Panc1 (cell line): ENCODE measurements at regions not wholly inside any gene's neighbourhood (a gene's known extent, or its start where the extent isn't known, plus 50 kb on each side); places are given as distances from the start of the nearest gene placed in this dataset.

Experiments
- ATAC-seq: fragments of 200-7000 bp; cut with Tn5 transposase; 2 replicates; pipeline ENCODE4 v1.9.1; 2020; ENCODE audit warnings: mild to moderate bottlenecking, moderate library complexity
- BruUV-seq: library from RNA; stranded (reverse); fragments of 400-500 nt; replicated peaks from 2 replicates; lab custom pipeline; 2021; lab: Mats Ljungman, UMichigan
- CTCF ChIA-PET: fragments of 300-600 bp; sonication (Branson Sonifier 250); formaldehyde crosslinking; loops from one replicate; lab custom pipeline; 2022; ENCODE audit warnings: antibody characterized with exemption; lab: Charles Lee
- POLR2A ChIA-PET: fragments of 300-600 bp; sonication (Branson Sonifier 250); formaldehyde crosslinking; loops from one replicate; lab custom pipeline; 2022; ENCODE audit warnings: antibody characterized with exemption; lab: Charles Lee
- DNase-seq: peaks from one replicate; pipeline ENCODE4 v3.0.0-alpha.2; 2010; ENCODE audit warnings: low read depth, low spot score
- H3K27ac ChIP-seq: 2 replicates; pipeline ENCODE4 v1.5.1; 2011; ENCODE audit warnings: mild to moderate bottlenecking, low read length, inconsistent platforms
- H3K27me3 ChIP-seq: fragments of 200-500 bp; sonication (Bioruptor generic); 2 replicates; pipeline ENCODE4 v1.6.0; 2014; ENCODE audit warnings: low read length, inconsistent platforms; ENCODE audit not compliant: control insufficient read depth, insufficient read depth
- H3K36me3 ChIP-seq: fragments of 200-500 bp; sonication (Bioruptor generic); 2 replicates; pipeline ENCODE4 v1.5.1; 2014; ENCODE audit warnings: inconsistent platforms, mild to moderate bottlenecking, low read length, moderate library complexity; ENCODE audit not compliant: control insufficient read depth, insufficient read depth
- H3K4me1 ChIP-seq: 2 replicates; pipeline ENCODE4 v1.5.1; 2011; ENCODE audit warnings: inconsistent platforms, mild to moderate bottlenecking, low read length, moderate library complexity; ENCODE audit not compliant: control insufficient read depth, insufficient read depth
- H3K4me3 ChIP-seq, 2 experiments: 2 replicates each; pipeline ENCODE4 v1.5.1; 2011 to 2012; ENCODE audit warnings: low read depth in 2 of 2, low read length in 2 of 2, mild to moderate bottlenecking in 2 of 2, inconsistent platforms in 1 of 2, moderate library complexity in 1 of 2
- H3K9me3 ChIP-seq: fragments of 200-500 bp; sonication (Bioruptor generic); 2 replicates; pipeline ENCODE4 v1.5.1; 2014; ENCODE audit warnings: low read depth, mild to moderate bottlenecking, inconsistent platforms, low read length, moderate library complexity; ENCODE audit not compliant: control insufficient read depth, insufficient read depth
- CTCF ChIP-seq: fragments of 450-650 bp; IDR thresholded peaks from 2 replicates; pipeline ENCODE4 v1.5.1; 2017; ENCODE audit warnings: mild to moderate bottlenecking
- POLR2AphosphoS5 ChIP-seq: IDR thresholded peaks from 2 replicates; pipeline ENCODE4 v1.6.1; 2012; ENCODE audit warnings: mild to moderate bottlenecking, low read depth, low read length, moderate library complexity
- REST ChIP-seq, 2 experiments: IDR thresholded peaks; 2 replicates each; pipeline ENCODE4 v1.6.1; 2011 to 2012; ENCODE audit warnings: low read depth in 2 of 2, control low read depth in 1 of 2, low read length in 1 of 2, mild to moderate bottlenecking in 1 of 2, moderate library complexity in 1 of 2; ENCODE audit not compliant: insufficient read depth in 1 of 2
- SIN3A ChIP-seq: IDR thresholded peaks from 2 replicates; pipeline ENCODE4 v1.6.1; 2012; ENCODE audit warnings: low read depth, mild to moderate bottlenecking, low read length, moderate library complexity, borderline replicate concordance; ENCODE audit not compliant: insufficient read depth
- TCF7L2 ChIP-seq: IDR thresholded peaks from 2 replicates; pipeline ENCODE4 v1.6.1; 2011; ENCODE audit warnings: mild to moderate bottlenecking, low read depth, low read length, inconsistent platforms
- in situ Hi-C: cut with HindIII; loops from 2 replicates; pipeline ENCODE4 v1.10.0; 2016; ENCODE audit warnings: low sequenced_read_pairs, low pct_unique_long_range_greater_than_20kb
- intact Hi-C: fragments of 100-400 bp; cut with micrococcal nuclease; formaldehyde crosslinking; loops from one replicate; pipeline ENCODE4 v1.10.0; 2022; ENCODE audit not compliant: unreplicated experiment

- DNase-seq: no peak
- intact Hi-C loops (no loop called here), in situ Hi-C loops (no loop called here)
- BruUV-seq: no TSS peak
- no peaks in the 10 kb centered on the region for H3K9me3 ChIP-seq
- H3K4me1 ChIP-seq: no peaks in the 10 kb centered on the region
- no peaks in the 10 kb centered on the region for H3K27me3 ChIP-seq
- H3K36me3 ChIP-seq: no peaks in the 10 kb centered on the region
- no peak overlapping the region for H3K27ac ChIP-seq
- ATAC-seq: no peak
- CTCF ChIA-PET: no interaction called here
- POLR2A ChIA-PET: no interaction called here
- TF ChIP-seq SIN3A (no peak), POLR2AphosphoS5 (no peak), CTCF (no peak), REST (IDR thresholded peaks at IDR 0.05; ENCODE audit: insufficient read depth in 1 of 2, low read depth in 2 of 2, low read length in 1 of 2) (no peak), TCF7L2 (no peak)
- no peak overlapping the region for H3K4me3 ChIP-seq
These were observed 389.9 kb downstream of the DOK5 start for GRCh38 chr20:54865273-54865672.

- ChIA-PET CTCF (no interaction called here), POLR2A (no interaction called here)
- intact Hi-C loops: no loop called here
- ATAC-seq (no peak), DNase-seq (no peak)
- Histone ChIP-seq H3K27ac (no peak overlapping the region), H3K9me3 (no peaks in the 10 kb centered on the region), H3K4me1 (no peaks in the 10 kb centered on the region), H3K4me3 (no peak overlapping the region), H3K36me3 (no peaks in the 10 kb centered on the region), H3K27me3 (no peaks in the 10 kb centered on the region)
- in situ Hi-C loops: no loop called here
- no TSS peak for BruUV-seq
- TF ChIP-seq TCF7L2 (no peak), SIN3A (no peak)
These were observed 385.3 kb downstream of the DOK5 start for GRCh38 chr20:54860716-54861115.

GRCh38 chr20:54856202-54856601 is 380.8 kb downstream of the DOK5 start:
- in situ Hi-C loops: no loop called here
- no peak overlapping the region for H3K27ac ChIP-seq
- CTCF ChIA-PET: no interaction called here
- no TSS peak for BruUV-seq
- ATAC-seq (no peak), DNase-seq (no peak)
- TF ChIP-seq POLR2AphosphoS5: no peak
- TF ChIP-seq SIN3A: no peak
- no peak for TF ChIP-seq CTCF
- no peak for TF ChIP-seq TCF7L2
- no peak for TF ChIP-seq REST (IDR thresholded peaks at IDR 0.05; ENCODE audit: insufficient read depth in 1 of 2, low read depth in 2 of 2, low read length in 1 of 2)
- POLR2A ChIA-PET: no interaction called here
- no peak overlapping the region for H3K4me3 ChIP-seq
- H3K36me3 ChIP-seq: no peaks in the 10 kb centered on the region
- intact Hi-C loops: no loop called here
- no peaks in the 10 kb centered on the region for H3K9me3 ChIP-seq
- H3K4me1 ChIP-seq: no peaks in the 10 kb centered on the region
- no peaks in the 10 kb centered on the region for H3K27me3 ChIP-seq
